NCI-H748 treated with DMSO at 0.1 percent for 48 hours (cell line): ENCODE measurements at regions not wholly inside any gene's neighbourhood (a gene's known extent, or its start where the extent isn't known, plus 50 kb on each side); places are given as distances from the start of the nearest gene placed in this dataset.

Experiments
- DNase-seq: peaks from one replicate; lab custom pipeline; 2025; lab: John Stamatoyannopoulos, UW

DNA sequence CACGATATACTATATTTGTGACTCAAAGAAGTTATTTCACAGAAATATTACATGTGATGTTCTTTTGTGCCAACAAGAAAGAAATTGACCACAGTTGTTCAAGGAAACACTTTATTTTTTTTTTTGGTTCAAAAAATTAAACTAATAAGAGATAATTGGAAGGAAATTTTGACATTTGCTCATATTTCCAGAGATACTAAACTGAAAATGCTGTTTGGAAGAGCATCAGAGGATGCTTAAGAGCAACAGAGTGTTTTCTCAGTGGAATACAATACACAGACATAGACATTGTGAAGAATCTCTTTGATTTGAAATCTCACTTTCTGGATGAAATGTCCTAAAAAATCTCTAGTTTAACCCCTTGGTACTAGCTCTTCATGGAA is 760.4 kb upstream of the CXADR start:
- no peak for DNase-seq

DNA sequence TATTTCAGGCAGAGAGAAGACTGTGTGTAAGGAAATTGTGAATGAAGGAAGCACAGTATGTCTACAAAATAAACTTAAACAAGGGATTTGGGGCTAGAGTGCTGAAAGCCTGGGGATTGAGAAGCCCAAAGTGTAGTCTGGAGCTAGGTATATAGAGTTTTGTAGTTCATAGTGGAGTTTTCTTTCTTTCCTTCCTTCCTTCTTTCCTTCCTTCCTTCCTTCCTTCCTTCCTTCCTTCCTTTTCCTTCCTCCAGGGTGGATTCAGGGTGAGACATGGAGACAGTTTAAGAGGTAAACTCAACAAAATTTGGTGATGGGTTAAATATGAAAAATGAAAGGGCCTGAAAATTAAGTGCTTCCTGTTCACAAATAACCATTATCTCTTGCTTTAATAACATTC is 757.8 kb upstream of the CXADR start:
- DNase-seq, result no peak

DNA sequence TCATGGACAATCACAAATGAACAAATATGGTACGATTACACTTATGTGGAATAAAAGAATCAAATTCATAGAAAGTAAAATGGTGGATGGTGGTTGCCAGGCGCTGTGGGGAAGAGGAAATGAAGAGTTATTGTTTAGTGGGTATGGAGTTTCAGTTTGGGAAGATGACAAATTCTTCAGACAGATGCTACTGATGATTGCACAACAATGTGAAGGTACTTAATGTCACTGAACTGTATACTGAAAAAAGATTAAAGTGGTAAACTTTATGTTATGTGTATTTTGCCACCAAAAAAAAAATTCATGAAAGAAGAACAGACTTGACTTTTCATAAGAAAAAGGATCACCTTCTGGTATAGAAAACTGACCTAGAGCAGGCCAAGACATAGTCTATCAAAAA is 745.6 kb upstream of the CXADR start:
- no peak for DNase-seq

DNA sequence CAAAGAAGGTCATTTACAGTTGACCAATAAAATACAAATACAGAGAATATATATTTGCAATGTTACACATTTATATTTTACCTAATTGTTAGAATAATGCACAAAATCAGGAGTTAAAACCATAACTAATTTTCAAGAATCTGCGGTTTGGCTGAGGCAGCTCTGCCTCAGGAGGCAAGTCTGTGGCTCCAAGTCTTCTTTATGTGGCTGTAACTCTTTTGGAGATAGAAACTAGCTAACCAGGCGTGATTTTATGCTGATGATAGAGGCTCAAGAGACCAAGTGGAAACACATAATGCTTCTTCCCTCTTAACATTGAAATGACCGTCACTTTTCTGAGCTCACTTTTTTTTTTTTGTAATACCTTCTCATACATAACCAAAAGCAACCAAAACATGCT is 744.7 kb upstream of the CXADR start:
- no peak for DNase-seq

DNA sequence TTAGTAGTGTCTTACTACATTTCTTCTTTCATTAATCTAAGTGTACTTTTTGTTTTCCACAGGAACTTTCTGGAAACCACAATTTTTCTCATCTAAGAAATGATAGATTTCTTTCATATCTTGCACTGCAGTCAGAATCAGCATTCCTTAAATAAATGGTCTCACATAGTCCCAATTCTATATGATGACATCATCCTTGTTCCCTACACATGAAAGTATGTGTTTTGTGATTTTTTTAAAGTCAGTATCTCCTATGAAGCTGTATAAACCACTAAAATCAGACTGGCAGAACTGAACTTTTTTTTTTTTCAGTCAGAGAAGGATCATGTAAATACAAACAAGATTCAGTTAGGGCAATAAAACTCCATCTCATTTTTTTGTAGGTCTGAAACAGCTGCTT is 742.6 kb upstream of the CXADR start:
- no peak for DNase-seq

DNA sequence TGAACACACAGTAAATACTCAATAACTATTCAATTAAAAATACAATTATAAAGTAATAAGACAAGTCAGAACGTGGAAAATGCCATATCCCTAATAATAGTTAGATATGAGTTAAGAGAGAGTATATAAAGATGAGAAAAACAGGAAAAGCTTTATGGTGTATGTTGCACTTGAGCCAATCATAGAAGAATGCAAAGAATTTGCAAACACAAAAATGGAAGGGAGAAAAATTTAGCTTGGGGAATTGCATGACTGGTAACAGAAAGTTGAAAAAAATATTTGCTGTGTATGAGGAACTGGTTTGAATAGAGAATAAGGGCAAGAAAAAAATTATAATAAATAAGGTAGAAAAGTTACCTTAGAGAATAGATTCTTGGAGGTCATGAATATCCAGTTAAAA is 739.6 kb upstream of the CXADR start:
- DNase-seq, result no peak

DNA sequence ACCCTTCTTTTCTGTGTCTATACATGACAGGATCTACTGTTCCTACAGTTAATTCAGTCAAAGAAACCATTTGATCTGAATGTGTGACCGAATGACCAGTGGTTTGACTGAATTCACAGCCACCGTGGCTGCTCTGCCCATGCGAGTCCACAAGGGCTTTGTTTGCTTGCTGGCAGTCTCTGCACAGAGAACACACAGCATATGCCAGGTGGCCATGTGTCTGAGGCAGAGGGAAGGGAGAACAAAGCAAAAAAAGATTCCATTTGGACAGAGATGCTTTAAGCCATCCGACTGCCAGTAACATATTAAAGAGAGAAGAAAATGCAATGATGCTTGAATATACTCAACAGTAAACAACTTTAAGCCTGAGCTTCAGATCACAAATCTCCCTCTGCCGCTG is 737.8 kb upstream of the CXADR start:
- DNase-seq, result no peak

DNA sequence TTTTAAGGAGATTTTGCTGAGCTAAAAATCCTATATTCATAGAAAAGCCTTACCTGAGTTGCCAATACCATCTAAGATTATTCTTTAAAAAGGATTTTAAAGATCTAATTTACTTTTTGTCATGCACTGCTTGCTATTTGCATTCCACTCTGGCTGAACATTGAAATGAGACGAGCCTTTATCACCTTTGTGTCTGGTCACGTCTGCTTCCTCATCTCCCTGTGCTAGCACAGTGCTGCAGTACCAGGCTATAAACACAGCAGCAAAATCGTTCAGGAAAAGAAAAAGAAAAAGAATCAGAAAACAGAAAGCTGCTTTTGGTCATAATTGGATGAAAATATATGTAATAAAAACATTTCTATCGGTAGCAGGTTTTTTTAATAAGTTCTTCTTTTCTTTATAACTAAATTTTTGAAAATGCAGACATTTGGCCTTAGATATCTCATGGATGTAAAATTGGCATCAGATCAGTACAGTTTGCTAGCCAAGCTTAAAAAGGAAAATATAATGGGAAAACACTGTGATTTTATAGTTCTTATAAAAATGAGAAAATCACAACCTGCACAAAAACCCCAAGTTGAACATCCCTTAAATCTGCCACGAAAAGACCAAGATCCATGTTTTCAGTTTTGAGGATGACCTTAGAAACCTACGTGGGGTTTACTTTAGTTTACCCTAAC is 735.7 kb upstream of the CXADR start:
- DNase-seq, result no peak

DNA sequence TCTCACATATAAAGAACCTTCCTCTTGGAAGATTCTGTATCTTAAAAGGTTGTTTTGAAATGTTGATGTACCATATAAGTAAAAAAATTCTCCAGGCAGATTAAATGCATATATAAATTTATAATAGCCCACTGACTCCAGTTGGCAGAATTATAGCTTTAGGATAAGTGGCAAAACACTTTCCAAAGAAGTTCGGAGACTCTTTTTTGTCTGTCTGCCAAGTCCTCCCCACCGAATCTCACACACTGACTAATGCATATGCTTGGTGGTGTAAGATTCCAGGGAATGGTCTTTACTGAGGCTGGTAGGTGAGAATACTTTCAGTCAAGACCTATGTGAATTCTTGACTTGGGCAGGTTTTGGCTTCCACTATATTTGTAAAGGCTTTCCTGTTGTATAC is 724.3 kb upstream of the CXADR start:
- no peak for DNase-seq

DNA sequence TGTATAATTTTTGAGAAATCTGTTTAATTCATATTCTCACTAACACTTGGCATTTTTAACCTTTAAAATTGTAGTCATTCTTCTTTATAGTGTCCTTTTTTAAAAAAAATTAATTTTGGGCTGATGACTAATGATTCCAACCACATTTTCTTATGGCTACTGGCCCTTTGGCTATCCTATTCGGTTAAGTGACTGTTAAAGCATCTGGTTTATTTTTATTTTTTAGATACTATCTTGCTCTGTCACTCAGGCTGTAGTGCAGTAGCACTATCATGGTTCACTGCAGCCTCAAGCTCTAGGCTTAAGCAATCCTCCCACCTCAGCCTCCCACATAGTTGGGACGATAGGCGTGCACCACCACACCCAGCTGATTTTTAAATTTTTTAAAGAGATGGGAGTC is 723.2 kb upstream of the CXADR start:
- DNase-seq, result no peak

DNA sequence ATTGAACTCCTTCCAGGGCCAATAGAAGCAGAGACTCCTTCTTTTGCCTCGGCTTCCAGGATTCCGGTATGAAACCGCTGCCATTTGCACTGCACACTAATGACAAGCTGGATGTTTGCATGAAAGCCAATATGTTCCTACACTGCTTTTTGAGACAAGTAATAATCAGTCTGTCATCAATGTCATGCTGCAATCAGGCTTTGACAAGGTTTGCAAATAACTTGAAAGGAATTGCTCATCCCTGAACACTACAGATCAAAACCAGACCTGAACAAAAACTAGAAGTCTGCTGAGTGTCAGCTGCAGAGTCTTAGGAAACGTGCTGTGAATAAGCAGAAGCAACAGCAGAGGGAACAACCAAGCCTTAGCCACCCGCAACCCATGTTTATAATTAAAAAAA is 720.7 kb upstream of the CXADR start:
- no peak for DNase-seq

DNA sequence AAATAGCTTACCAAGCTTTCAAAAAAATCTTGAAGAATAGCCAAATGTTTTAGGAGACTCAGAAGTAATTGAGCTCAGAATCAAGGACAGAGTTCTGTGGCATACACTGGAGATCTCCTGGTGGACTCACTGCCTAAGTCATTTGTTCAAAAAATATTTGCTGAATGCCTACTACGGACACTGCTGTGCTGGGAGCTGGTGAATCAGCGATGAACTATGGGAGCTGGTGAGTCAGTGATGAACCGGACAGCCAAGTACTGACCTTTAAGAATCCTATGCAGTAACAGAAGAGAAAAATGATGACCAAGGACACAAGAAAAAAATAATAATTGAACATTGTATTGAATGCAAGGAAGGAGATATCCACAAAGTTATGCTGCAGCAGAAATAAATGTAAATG is 717.9 kb upstream of the CXADR start:
- no peak for DNase-seq

DNA sequence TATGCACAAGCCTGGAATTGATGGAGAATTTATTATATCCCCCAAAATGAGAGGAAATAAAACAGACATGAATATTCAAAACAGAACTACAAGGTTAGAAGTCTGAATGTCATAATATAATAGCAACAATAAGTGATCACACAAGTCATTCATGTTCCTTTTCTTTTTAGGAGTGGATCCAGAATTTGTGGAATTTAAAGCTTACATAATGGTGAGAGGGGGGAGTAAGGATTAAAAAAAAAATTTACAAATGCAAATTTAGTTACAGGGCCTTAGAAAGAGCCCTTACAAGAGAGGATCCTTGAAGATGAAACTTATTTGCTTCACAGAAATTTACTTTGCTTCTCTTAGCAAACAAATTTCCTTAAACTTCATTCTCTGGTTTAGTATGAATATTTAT is 716.1 kb upstream of the CXADR start:
- no peak for DNase-seq

DNA sequence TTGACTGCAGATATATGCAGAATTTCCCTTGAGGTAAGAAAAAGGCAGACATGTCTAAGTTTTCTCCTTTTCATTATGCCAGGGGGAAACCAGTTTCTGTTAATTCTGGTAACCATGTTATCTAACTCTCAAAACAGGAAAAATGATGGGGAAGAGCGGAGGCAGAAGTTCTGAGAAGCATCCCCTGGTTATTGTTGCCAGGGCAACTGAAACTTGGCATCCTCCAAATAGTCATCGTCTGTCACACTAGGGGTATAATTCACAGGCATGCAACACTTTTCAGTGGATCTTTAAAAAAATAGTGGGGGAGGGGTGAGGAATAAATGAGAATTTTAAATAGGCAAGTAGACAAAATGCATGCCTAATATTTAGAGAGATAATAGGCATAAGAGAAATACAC is 715.3 kb upstream of the CXADR start:
- DNase-seq, result no peak

DNA sequence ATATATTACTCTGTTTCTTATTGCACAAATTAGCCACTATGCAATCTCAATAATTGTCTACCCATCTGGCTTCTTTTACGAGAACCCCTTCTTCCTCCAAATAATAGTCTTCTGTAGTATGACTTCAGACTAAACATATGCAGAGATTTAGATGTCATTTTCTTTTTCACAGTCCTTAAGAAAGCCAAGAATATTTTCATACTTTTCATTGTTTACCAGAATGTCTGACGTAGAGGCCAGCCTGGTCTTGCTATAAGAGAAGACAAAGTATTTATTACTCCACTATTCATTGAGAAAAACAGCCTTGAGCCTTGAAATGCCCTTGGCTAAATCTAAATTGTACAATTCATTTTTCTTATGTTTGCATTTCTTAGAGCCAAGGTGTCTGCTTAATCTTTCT is 714.9 kb upstream of the CXADR start:
- DNase-seq, result no peak

DNA sequence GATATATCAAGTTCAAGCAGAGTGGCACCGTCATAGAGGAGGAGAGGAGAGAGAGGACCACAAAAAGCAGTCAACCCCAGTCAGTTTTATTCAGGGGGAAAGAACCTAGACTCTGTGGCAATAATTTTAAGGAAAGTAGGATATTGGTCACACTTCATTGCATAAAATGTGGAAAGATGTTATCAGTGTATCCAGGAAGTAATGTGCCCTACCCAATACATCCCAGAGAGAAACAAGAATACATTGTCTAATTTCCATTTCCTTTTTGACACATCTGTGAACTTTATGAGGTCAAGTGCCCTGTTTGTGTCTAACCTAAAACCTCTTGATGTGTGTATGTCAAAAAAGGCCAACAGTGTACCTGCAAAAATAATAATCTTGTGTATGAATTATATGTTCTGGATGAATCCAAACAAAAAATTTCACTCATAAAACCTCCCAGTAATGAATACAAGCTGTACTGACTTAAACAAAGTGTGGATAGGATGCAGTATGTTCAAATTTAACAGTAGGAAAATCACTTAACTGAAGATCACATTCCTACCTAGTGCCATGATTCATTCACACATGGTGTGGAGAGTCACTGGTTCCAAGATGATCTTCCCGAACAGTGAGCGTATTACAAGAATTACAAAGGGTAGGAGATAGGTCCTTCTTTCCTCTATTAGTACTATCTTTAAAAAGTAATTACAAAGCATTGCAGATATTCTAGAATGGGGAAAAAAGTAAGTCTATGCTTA is 712.1 kb upstream of the CXADR start:
- no peak for DNase-seq

DNA sequence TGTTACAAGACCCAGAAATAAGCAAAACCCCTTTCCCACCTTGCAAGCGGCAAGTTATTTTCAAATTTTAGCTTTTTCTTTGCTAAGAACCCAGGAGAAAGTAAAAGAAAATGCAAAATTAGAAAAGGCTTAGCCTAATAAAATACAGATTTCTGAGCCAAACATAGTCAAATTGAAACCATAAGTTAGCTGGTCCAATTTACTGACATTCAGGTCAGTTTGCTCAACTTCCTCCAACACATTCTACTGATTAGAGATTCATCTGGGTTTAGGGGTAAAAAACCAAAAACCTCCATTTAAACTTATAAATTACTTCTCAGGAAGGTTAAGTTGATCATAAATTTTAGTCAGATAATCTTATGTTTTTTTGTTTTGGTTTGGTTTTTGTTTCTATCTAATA is 701.8 kb upstream of the CXADR start:
- DNase-seq, result no peak

DNA sequence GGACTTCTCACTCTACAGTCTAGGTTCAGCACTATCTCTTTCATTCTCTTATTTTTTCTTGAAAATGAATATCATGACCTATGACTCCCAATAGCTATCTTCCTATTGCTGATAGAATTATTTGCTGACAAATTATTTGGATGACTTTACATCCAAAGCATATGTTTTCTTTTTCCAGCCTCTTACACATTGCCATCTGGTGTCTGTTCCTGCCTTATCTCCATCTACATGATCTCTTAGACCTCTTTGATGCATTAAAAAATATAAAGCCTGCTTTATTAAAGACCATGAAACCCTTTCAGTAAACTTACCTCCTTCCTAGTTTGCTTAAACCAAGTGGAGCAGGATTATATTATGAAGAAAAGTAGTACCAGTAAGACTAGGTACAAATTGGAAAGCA is 700.9 kb upstream of the CXADR start:
- no peak for DNase-seq

DNA sequence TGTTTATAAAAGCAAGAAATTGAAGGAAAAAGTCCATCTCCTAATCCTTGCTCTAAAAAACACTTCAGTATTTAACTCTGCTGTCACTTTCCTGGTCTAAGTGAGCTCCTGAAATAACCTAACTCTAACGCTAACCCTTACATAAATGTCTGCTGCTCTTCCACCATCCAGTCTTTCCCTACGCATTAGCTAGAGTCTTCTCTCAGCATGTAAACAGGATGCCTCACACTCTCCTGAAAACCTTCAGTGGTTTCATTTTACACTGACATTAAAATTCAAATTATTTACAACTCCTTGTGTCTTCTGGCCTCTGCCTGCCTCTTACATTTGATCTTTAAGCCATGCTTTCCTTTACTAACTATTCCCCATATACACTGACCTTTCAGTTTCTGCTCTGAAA is 697.6 kb upstream of the CXADR start:
- no peak for DNase-seq

DNA sequence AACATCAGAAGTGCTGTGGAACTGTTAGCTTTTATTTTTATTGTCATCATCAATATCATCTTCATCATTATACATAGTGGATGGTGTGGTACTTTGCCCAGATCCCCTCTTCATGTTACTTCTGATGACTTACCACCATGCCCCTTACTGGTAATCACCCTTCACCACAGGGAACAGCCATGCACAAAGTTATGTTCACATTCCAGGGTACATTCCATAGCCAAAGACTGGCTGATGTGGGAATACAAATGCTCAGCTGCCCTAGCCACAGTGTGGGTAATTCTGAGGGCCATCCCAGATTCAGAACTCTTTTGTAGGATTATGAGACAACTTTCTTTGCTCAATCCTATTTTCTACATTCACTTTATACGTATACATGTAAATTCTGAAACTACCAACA is 691.3 kb upstream of the CXADR start:
- DNase-seq, result no peak

DNA sequence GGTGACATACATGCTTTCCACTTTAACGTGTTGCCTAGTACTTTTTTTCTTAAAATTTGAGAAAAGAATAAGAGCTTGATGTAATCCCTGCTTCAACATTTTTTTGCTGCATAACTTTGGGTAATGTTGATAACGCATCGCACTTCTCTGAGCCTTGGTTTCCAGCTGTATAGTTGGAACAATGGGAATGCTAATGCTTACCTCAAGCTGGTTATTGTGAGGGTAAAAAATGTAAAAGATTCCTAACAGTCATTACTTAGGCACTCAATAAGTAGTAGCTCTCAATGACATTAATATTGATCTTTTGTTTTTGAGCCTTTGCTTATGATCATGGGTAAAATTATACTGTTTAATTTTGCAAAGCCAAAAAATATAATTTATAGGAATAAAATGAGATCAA is 683.3 kb upstream of the CXADR start:
- DNase-seq, result no peak

DNA sequence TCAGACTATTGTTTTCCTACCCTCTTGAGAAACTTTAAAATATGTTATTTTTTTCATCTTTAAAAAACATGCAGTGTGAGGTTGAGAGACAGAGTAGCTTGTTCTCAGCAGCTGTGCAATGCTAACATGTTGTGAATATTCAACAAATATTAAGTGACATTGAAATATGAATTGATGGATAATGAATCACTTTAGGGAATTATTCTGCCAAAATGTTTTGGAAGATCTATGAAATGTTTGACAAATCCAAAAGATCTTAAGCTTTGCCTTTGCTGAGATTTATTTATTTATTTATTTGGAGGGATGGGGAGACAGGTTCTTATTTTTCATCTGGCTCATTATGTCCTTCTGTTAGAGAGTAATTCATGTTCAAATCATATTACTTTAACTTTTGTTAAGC is 680.1 kb upstream of the CXADR start:
- no peak for DNase-seq

DNA sequence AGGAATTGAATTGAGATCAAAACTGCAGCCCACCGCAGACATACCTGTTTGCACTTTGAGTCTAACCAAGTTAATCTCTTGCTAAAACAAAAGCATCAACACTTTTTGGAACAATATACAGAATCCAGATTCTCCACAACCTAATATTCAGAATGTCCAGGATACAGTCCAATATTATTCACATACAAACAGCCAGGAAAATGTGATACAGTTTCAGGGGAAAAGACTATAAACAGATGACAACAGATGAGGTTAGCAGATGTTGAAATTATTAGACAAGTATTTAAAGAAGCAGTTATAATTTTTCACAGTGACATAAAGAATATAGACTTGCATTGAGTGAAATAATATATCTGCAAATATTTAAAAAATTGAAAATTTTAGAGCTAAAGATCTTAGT is 678.1 kb upstream of the CXADR start:
- no peak for DNase-seq

DNA sequence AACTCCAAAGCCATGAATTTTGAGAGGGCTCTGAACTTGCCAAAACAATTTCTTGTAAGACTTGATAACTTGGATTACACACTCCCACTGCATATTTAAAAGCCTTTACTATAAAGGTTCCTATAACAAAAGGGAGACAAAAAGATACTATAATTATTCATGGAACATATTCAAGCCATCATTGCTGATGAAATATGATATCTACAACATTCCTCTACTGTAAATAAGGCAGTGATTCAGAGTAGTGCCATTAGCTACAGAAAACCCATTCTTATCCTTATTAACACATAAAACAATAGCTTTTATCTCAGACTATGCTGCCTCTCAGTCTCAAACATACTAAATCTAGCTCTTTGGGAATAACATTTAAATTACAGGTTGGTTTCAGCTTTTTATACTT is 675.5 kb upstream of the CXADR start:
- no peak for DNase-seq
